RWPE2 (cell line): ENCODE measurements at regions not wholly inside any gene's neighbourhood (a gene's known extent, or its start where the extent isn't known, plus 50 kb on each side); places are given as distances from the start of the nearest gene placed in this dataset.

Source experiments
- ATAC-seq: fragments of 200-7000 bp; cut with Tn5 transposase; 3 replicates; pipeline ENCODE4 v1.9.1; 2021; ENCODE audit warnings: low read depth
- DNase-seq: peaks from one replicate; pipeline ENCODE4 v3.0.0-alpha.2; 2020; ENCODE audit warnings: low spot score
- H3K27ac ChIP-seq: fragments of 450-650 bp; 2 replicates; pipeline ENCODE4 v1.5.1; 2017; ENCODE audit warnings: mild to moderate bottlenecking; ENCODE audit not compliant: poor library complexity, severe bottlenecking
- H3K27me3 ChIP-seq: fragments of 250-450 bp; sonication (Bioruptor Pico); 2 replicates; pipeline ENCODE4 v1.5.1; 2021; ENCODE audit warnings: mild to moderate bottlenecking, moderate library complexity; ENCODE audit not compliant: insufficient read depth, poor library complexity, severe bottlenecking
- H3K36me3 ChIP-seq: fragments of 250-450 bp; sonication (Bioruptor Pico); 2 replicates; pipeline ENCODE4 v1.5.1; 2020; ENCODE audit warnings: low read depth, mild to moderate bottlenecking, moderate library complexity
- H3K4me1 ChIP-seq: fragments of 250-450 bp; sonication (Bioruptor Pico); 2 replicates; pipeline ENCODE4 v1.5.1; 2021; ENCODE audit warnings: mild to moderate bottlenecking, moderate library complexity; ENCODE audit not compliant: insufficient read depth, poor library complexity, severe bottlenecking
- H3K4me3 ChIP-seq: fragments of 250-450 bp; sonication (Bioruptor Pico); 2 replicates; pipeline ENCODE4 v1.5.1; 2021; ENCODE audit warnings: mild to moderate bottlenecking, moderate library complexity; ENCODE audit not compliant: severe bottlenecking
- H3K9me3 ChIP-seq: fragments of 250-450 bp; sonication (Bioruptor Pico); 2 replicates; pipeline ENCODE4 v1.5.1; 2021; ENCODE audit warnings: mild to moderate bottlenecking, moderate library complexity; ENCODE audit not compliant: severe bottlenecking
- TF ChIP-seq, protein P1 (sequence below): fragments of 450-650 bp; IDR thresholded peaks from one replicate; pipeline ENCODE4 v1.5.1; 2017; ENCODE audit warnings: mild to moderate bottlenecking, moderate library complexity; ENCODE audit not compliant: poor library complexity, severe bottlenecking

DNA sequence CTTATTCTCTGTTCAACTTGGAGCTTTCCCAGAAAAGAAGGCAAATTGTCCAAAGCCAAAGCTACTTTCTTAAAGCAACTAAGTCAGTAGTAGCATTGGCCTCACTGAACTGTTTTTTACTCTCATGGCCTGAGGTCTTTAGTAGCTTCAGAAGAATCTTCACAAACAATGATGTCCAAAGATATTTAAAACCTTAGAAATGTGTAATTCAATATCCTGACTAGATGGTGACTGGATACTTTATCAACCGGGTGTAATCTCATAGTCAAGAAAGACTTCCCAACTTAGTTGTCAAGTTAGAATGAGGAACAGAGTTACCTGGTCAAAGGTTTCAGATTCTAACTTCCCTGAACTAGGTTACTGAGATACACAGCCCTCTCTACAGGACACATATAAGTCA lies 226.3 kb upstream of the ARHGEF26 start:
- ATAC-seq (no peak), DNase-seq (no peak)
- TF ChIP-seq, protein P1, sequence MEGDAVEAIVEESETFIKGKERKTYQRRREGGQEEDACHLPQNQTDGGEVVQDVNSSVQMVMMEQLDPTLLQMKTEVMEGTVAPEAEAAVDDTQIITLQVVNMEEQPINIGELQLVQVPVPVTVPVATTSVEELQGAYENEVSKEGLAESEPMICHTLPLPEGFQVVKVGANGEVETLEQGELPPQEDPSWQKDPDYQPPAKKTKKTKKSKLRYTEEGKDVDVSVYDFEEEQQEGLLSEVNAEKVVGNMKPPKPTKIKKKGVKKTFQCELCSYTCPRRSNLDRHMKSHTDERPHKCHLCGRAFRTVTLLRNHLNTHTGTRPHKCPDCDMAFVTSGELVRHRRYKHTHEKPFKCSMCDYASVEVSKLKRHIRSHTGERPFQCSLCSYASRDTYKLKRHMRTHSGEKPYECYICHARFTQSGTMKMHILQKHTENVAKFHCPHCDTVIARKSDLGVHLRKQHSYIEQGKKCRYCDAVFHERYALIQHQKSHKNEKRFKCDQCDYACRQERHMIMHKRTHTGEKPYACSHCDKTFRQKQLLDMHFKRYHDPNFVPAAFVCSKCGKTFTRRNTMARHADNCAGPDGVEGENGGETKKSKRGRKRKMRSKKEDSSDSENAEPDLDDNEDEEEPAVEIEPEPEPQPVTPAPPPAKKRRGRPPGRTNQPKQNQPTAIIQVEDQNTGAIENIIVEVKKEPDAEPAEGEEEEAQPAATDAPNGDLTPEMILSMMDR: no peak
- no peaks in the 10 kb centered on the region for H3K9me3 ChIP-seq
- no peaks in the 10 kb centered on the region for H3K36me3 ChIP-seq
- no peaks in the 10 kb centered on the region for H3K4me1 ChIP-seq
- no peaks in the 10 kb centered on the region for H3K27me3 ChIP-seq
- H3K4me3 ChIP-seq: no peak overlapping the region
- no peak overlapping the region for H3K27ac ChIP-seq

- ATAC-seq (no peak), DNase-seq (no peak)
- no peak overlapping the region for H3K4me3 ChIP-seq
- no peaks in the 10 kb centered on the region for H3K36me3 ChIP-seq
- H3K4me1 ChIP-seq: peaks cover under 1% of the 10 kb centered on the region
- H3K27ac ChIP-seq: no peak overlapping the region
- H3K27me3 ChIP-seq: no peaks in the 10 kb centered on the region
- no peaks in the 10 kb centered on the region for H3K9me3 ChIP-seq
- TF ChIP-seq, protein P1: no peak
Measured at GRCh38 chr3:153896197-153896596, 225.0 kb upstream of the ARHGEF26 start.

DNA sequence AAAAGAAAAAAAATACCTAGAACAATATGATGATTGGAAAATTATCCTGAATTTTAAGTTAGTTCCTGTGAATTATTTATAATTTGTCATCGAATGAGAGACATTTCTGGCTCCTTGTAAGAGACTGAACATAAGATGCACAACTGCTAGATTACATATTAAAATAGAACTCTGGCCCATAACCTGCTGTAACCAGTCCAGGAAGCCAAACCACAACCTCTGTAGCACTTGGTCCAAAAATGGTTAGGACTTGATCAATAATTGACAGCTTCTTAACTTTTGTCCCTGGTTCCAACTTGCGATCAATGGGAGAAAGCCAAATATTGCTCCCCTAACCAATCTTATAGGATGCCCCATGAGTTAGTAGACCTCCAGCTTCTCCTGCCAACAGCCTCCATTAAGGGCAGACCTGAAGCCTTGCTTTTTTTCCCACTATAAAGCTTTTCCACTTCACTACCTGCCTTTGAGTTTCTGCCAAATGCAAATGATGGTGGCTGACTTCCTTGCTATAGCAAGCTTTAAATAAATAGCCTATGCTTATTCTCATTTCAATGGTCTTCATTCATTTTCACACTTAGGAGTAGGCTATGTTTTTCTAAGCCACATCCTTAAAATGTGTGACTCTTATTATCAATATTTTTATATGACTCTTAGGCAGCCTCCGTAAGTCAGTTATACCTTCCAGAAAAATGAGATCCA lies 224.0 kb upstream of the ARHGEF26 start:
- H3K27ac ChIP-seq: no peak overlapping the region
- no peak overlapping the region for H3K4me3 ChIP-seq
- peaks cover 11% of the 10 kb centered on the region for H3K4me1 ChIP-seq
- no peaks in the 10 kb centered on the region for H3K36me3 ChIP-seq
- ATAC-seq (no peak), DNase-seq (no peak)
- H3K9me3 ChIP-seq: no peaks in the 10 kb centered on the region
- TF ChIP-seq, protein P1: no peak
- H3K27me3 ChIP-seq: no peaks in the 10 kb centered on the region

- Histone ChIP-seq H3K4me1 (peaks cover 11% of the 10 kb centered on the region), H3K27ac (no peak overlapping the region), H3K27me3 (no peaks in the 10 kb centered on the region), H3K4me3 (no peak overlapping the region), H3K36me3 (no peaks in the 10 kb centered on the region), H3K9me3 (no peaks in the 10 kb centered on the region)
- TF ChIP-seq, protein P1: no peak
- no peak for ATAC-seq
- DNase-seq: no peak
Measured at GRCh38 chr3:153897842-153898241, 223.3 kb upstream of the ARHGEF26 start.

GRCh38 chr3:153901152-153901551 lies 220.0 kb upstream of the ARHGEF26 start:
- no peaks in the 10 kb centered on the region for H3K36me3 ChIP-seq
- ATAC-seq: peak; percentile 90
- peak overlapping the region; percentile 59 for H3K27ac ChIP-seq
- TF ChIP-seq, protein P1: no peak
- H3K27me3 ChIP-seq: no peaks in the 10 kb centered on the region
- no peaks in the 10 kb centered on the region for H3K9me3 ChIP-seq
- DNase-seq: no peak
- peaks cover 11% of the 10 kb centered on the region for H3K4me1 ChIP-seq
- H3K4me3 ChIP-seq: no peak overlapping the region
